Omental fat pad (tissue), 3 donors: ENCODE measurements at regions not wholly inside any gene's neighbourhood (a gene's known extent, or its start where the extent isn't known, plus 50 kb on each side); places are given as distances from the start of the nearest gene placed in this dataset.

Experiments used
- ATAC-seq: fragments of 150-250 bp; one replicate; pipeline ENCODE4 v1.9.1; 2016; ENCODE audit warnings: mild to moderate bottlenecking, moderate library complexity; ENCODE audit not compliant: low FRiP score
- DNase-seq: peaks from one replicate; pipeline ENCODE4 v3.0.0-alpha.2; 2019; ENCODE audit warnings: low spot score
- TF ChIP-seq, protein P1 (sequence below), 3 donors: fragments of 450-650 bp; IDR thresholded peaks; one replicate each; pipeline ENCODE4 v1.5.1; 2016 to 2017; ENCODE audit warnings: antibody characterized with exemption in 3 of 3, mild to moderate bottlenecking in 3 of 3, moderate library complexity in 2 of 3

- TF ChIP-seq, protein P1, sequence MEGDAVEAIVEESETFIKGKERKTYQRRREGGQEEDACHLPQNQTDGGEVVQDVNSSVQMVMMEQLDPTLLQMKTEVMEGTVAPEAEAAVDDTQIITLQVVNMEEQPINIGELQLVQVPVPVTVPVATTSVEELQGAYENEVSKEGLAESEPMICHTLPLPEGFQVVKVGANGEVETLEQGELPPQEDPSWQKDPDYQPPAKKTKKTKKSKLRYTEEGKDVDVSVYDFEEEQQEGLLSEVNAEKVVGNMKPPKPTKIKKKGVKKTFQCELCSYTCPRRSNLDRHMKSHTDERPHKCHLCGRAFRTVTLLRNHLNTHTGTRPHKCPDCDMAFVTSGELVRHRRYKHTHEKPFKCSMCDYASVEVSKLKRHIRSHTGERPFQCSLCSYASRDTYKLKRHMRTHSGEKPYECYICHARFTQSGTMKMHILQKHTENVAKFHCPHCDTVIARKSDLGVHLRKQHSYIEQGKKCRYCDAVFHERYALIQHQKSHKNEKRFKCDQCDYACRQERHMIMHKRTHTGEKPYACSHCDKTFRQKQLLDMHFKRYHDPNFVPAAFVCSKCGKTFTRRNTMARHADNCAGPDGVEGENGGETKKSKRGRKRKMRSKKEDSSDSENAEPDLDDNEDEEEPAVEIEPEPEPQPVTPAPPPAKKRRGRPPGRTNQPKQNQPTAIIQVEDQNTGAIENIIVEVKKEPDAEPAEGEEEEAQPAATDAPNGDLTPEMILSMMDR (IDR thresholded peaks at IDR 0.05), result no peak
- no peak for DNase-seq
- ATAC-seq, result no peak
Observed at GRCh38 chr1:18541046-18541795, 60.5 kb downstream of the KLHDC7A start.

- no peak for ATAC-seq
- TF ChIP-seq, protein P1 (IDR thresholded peaks at IDR 0.05), result no peak
- no peak for DNase-seq
Observed at GRCh38 chr1:18542351-18542750, 61.6 kb downstream of the KLHDC7A start.

- TF ChIP-seq, protein P1 (IDR thresholded peaks at IDR 0.05), result no peak
- DNase-seq (no peak), ATAC-seq (no peak)
Observed at GRCh38 chr1:18546026-18546425, 65.3 kb downstream of the KLHDC7A start.

GRCh38 chr1:18547460-18547859 is 66.7 kb downstream of the KLHDC7A start:
- TF ChIP-seq, protein P1 (IDR thresholded peaks at IDR 0.05), result no peak
- ATAC-seq, result no peak

GRCh38 chr1:18548643-18549042 is 67.9 kb downstream of the KLHDC7A start:
- ATAC-seq (no peak), DNase-seq (no peak)
- TF ChIP-seq, protein P1 (IDR thresholded peaks at IDR 0.05), result no peak

More at GRCh38 chr1:18547460-18547859, 66.7 kb downstream of the KLHDC7A start:
- no peak for DNase-seq

DNA sequence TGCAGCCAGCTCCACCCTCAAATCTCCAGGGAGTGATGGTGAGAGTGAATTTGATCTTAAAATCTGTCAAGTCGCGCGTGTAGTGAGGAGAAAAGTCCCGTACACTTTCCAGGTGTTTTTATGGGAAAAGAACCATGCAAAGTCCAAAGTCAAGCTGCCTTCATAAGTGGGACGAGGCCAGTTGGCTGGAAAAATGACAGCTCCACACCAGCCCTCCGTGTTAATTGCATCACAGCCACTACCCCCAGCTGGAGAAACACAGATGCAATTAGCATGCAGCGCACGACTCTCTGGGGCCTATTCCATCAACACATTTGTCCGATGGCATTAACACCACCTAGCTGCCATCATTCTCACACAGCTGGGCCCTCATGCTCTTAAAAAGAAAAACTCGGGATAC is 68.4 kb downstream of the KLHDC7A start:
- DNase-seq (no peak), ATAC-seq (no peak)
- TF ChIP-seq, protein P1 (IDR thresholded peaks at IDR 0.05), result no peak

GRCh38 chr1:18549906-18550305 is 69.2 kb downstream of the KLHDC7A start:
- DNase-seq, result no peak
- TF ChIP-seq, protein P1 (IDR thresholded peaks at IDR 0.05), result no peak
- ATAC-seq, result no peak
